Fibroblast of lung (primary cell): ENCODE measurements at regions not wholly inside any gene's neighbourhood (a gene's known extent, or its start where the extent isn't known, plus 50 kb on each side); places are given as distances from the start of the nearest gene placed in this dataset.

Experiments used
- EZH2 ChIP-seq: IDR thresholded peaks from 2 replicates; pipeline ENCODE4 v1.5.1; 2012; ENCODE audit warnings: low read length, control low read depth, mild to moderate bottlenecking; ENCODE audit errors: missing control alignments
- TF ChIP-seq, protein P1 (sequence below), 2 donors: IDR thresholded peaks in 1 of 2; conservative IDR thresholded peaks in 1 of 2; 1 replicate in 1 of 2; 2 replicates in 1 of 2; pipeline ENCODE4 v1.5.1; 2011 to 2012; ENCODE audit warnings: low read length in 2 of 2, control low read depth in 1 of 2, inconsistent platforms in 1 of 2, low read depth in 1 of 2, mild to moderate bottlenecking in 1 of 2

DNA sequence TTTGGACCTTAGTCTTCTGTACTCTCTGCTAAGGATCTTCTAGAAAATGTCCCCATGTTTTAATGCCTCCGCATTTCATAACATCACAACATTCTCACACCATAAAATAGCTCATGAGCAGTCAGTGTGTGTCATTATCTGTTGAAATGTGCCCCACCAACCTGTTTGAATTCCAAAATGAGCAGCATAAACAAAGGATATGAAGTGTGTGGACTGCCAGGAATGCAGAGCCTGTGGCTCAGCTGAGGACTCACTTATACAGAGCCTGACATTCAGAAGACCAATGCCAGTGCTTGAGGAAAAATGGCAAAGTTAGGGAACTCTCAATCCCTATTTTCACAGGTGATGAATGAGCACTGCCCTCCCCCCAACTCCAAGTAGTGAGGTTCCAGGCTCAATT lies 621.4 kb downstream of the POM121L12 start:
- TF ChIP-seq, protein P1, sequence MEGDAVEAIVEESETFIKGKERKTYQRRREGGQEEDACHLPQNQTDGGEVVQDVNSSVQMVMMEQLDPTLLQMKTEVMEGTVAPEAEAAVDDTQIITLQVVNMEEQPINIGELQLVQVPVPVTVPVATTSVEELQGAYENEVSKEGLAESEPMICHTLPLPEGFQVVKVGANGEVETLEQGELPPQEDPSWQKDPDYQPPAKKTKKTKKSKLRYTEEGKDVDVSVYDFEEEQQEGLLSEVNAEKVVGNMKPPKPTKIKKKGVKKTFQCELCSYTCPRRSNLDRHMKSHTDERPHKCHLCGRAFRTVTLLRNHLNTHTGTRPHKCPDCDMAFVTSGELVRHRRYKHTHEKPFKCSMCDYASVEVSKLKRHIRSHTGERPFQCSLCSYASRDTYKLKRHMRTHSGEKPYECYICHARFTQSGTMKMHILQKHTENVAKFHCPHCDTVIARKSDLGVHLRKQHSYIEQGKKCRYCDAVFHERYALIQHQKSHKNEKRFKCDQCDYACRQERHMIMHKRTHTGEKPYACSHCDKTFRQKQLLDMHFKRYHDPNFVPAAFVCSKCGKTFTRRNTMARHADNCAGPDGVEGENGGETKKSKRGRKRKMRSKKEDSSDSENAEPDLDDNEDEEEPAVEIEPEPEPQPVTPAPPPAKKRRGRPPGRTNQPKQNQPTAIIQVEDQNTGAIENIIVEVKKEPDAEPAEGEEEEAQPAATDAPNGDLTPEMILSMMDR (conservative IDR thresholded peaks at IDR 0.05 in 1 of 2, IDR thresholded peaks at IDR 0.05 in 1 of 2; ENCODE audit: low read depth in 1 of 2, low read length in 2 of 2), result no peak
- no peak for TF ChIP-seq EZH2
